OCI-LY7 (cell line): ENCODE measurements at regions not wholly inside any gene's neighbourhood (a gene's known extent, or its start where the extent isn't known, plus 50 kb on each side); places are given as distances from the start of the nearest gene placed in this dataset.

ENCODE experiments used
- BruUV-seq: library from RNA; stranded (reverse); fragments of 400-500 nt; replicated peaks from 2 replicates; lab custom pipeline; 2021; lab: Mats Ljungman, UMichigan
- CTCF ChIA-PET: fragments of 300-600 bp; sonication (Branson Sonifier 250); formaldehyde crosslinking; loops from one replicate; lab custom pipeline; 2022; ENCODE audit warnings: antibody characterized with exemption; ENCODE audit not compliant: unreplicated experiment; lab: Charles Lee
- POLR2A ChIA-PET: fragments of 300-600 bp; sonication (Branson Sonifier 250); formaldehyde crosslinking; loops from one replicate; lab custom pipeline; 2022; ENCODE audit warnings: antibody characterized with exemption; lab: Charles Lee
- DNase-seq: peaks from one replicate; pipeline ENCODE4 v3.0.0-alpha.2; 2015; ENCODE audit warnings: low spot score
- H2AFZ ChIP-seq: fragments of 200-600 bp; sonication (generic), shearing (Covaris generic); 2 replicates; pipeline ENCODE4 v1.6.1; 2014; ENCODE audit warnings: mild to moderate bottlenecking, antibody characterized with exemption, low read length, moderate library complexity
- H3K27ac ChIP-seq: fragments of 200-600 bp; sonication (generic); 2 replicates; pipeline ENCODE4 v1.5.1; 2014; ENCODE audit warnings: mixed run types, low read depth, mild to moderate bottlenecking, moderate library complexity, low read length, inconsistent platforms; ENCODE audit not compliant: poor library complexity, severe bottlenecking
- H3K36me3 ChIP-seq: fragments of 200-600 bp; sonication (generic); 2 replicates; pipeline ENCODE4 v1.6.1; 2014; ENCODE audit warnings: mild to moderate bottlenecking, antibody characterized with exemption, low read length, moderate library complexity, mixed read lengths; ENCODE audit not compliant: insufficient read depth
- H3K4me1 ChIP-seq: fragments of 200-600 bp; sonication (generic); 2 replicates; pipeline ENCODE4 v1.5.1; 2014; ENCODE audit warnings: mild to moderate bottlenecking, low read length; ENCODE audit not compliant: insufficient read depth, poor library complexity, severe bottlenecking
- H3K4me2 ChIP-seq: fragments of 200-600 bp; sonication (generic); 2 replicates; pipeline ENCODE4 v1.6.1; 2014; ENCODE audit warnings: mild to moderate bottlenecking, low read length
- H3K4me3 ChIP-seq: fragments of 200-600 bp; sonication (generic); 2 replicates; pipeline ENCODE4 v1.5.1; 2014; ENCODE audit warnings: mild to moderate bottlenecking, low read depth, low read length; ENCODE audit not compliant: poor library complexity, severe bottlenecking
- H3K79me2 ChIP-seq: fragments of 200-600 bp; sonication (generic); 2 replicates; pipeline ENCODE4 v1.6.1; 2016; ENCODE audit warnings: low read depth, mild to moderate bottlenecking, low read length, moderate library complexity, mixed read lengths; ENCODE audit not compliant: insufficient read depth
- H3K9me2 ChIP-seq: fragments of 200-600 bp; sonication (generic); 2 replicates; pipeline ENCODE4 v1.6.1; 2016; ENCODE audit warnings: mild to moderate bottlenecking, low read length, mixed read lengths; ENCODE audit not compliant: insufficient read depth
- H3K9me3 ChIP-seq: fragments of 200-600 bp; sonication (generic); 2 replicates; pipeline ENCODE4 v1.6.1; 2014; ENCODE audit warnings: mild to moderate bottlenecking, mixed run types, low read length, mixed read lengths
- H4K20me1 ChIP-seq: fragments of 200-600 bp; sonication (generic); 2 replicates; pipeline ENCODE4 v1.6.1; 2014; ENCODE audit warnings: mild to moderate bottlenecking, antibody characterized with exemption, low read length, moderate library complexity, mixed read lengths; ENCODE audit not compliant: insufficient read depth
- CTCF ChIP-seq: fragments of 200-600 bp; sonication (generic); conservative IDR thresholded peaks from 2 replicates; pipeline ENCODE4 v1.5.1; 2014; ENCODE audit warnings: mild to moderate bottlenecking, antibody characterized with exemption, low read length, moderate library complexity, mixed read lengths
- EZH2phosphoT487 ChIP-seq: fragments of 200-600 bp; sonication (generic); IDR thresholded peaks from 2 replicates; pipeline ENCODE4 v1.6.1; 2018; ENCODE audit warnings: low read depth, borderline replicate concordance, mild to moderate bottlenecking, mixed run types, antibody characterized with exemption, low read length, moderate library complexity, mixed read lengths
- intact Hi-C: fragments of 100-400 bp; cut with micrococcal nuclease; formaldehyde crosslinking; loops from one replicate; pipeline ENCODE4 v1.10.0; 2022; ENCODE audit not compliant: unreplicated experiment

- Histone ChIP-seq H4K20me1 (no peaks in the 10 kb centered on the region), H3K4me2 (no peak overlapping the region), H3K36me3 (no peaks in the 10 kb centered on the region), H3K79me2 (no peaks in the 10 kb centered on the region), H3K9me3 (no peaks in the 10 kb centered on the region), H3K9me2 (no peaks in the 10 kb centered on the region), H2AFZ (no peak overlapping the region), H3K4me1 (no peaks in the 10 kb centered on the region), H3K27ac (no peak overlapping the region), H3K4me3 (no peak overlapping the region)
- intact Hi-C loops = no loop called here
- no TSS peak for BruUV-seq
- TF ChIP-seq CTCF (no peak), EZH2phosphoT487 (no peak)
- POLR2A ChIA-PET = no interaction called here
- CTCF ChIA-PET = no interaction called here
- DNase-seq = no peak
Observed at GRCh38 chr9:86636519-86636918, 282.3 kb upstream of the TUT7 start.

- no peak for DNase-seq
- ChIA-PET POLR2A (no interaction called here), CTCF (no interaction called here)
- intact Hi-C loops = no loop called here
- TF ChIP-seq CTCF (no peak), EZH2phosphoT487 (no peak)
- Histone ChIP-seq H4K20me1 (no peaks in the 10 kb centered on the region), H3K27ac (no peak overlapping the region), H2AFZ (no peak overlapping the region), H3K4me1 (no peaks in the 10 kb centered on the region), H3K4me2 (no peak overlapping the region), H3K9me2 (no peaks in the 10 kb centered on the region), H3K36me3 (no peaks in the 10 kb centered on the region), H3K4me3 (no peak overlapping the region), H3K79me2 (no peaks in the 10 kb centered on the region), H3K9me3 (no peaks in the 10 kb centered on the region)
- BruUV-seq = no TSS peak
Observed at GRCh38 chr9:86636038-86636437, 281.8 kb upstream of the TUT7 start.

GRCh38 chr9:86634501-86634900 lies 280.3 kb upstream of the TUT7 start:
- H3K79me2 ChIP-seq = no peaks in the 10 kb centered on the region
- no peaks in the 10 kb centered on the region for H3K36me3 ChIP-seq
- POLR2A ChIA-PET = no interaction called here
- no peak overlapping the region for H3K4me3 ChIP-seq
- H3K4me1 ChIP-seq = no peaks in the 10 kb centered on the region
- no peaks in the 10 kb centered on the region for H4K20me1 ChIP-seq
- no TSS peak for BruUV-seq
- no peaks in the 10 kb centered on the region for H3K9me3 ChIP-seq
- CTCF ChIA-PET = no interaction called here
- no peak for TF ChIP-seq EZH2phosphoT487
- TF ChIP-seq CTCF = no peak
- H3K4me2 ChIP-seq = no peak overlapping the region
- DNase-seq = no peak
- no peaks in the 10 kb centered on the region for H3K9me2 ChIP-seq
- intact Hi-C loops = no loop called here
- no peak overlapping the region for H3K27ac ChIP-seq
- no peak overlapping the region for H2AFZ ChIP-seq
